HG03439 (cell line): ENCODE measurements at regions not wholly inside any gene's neighbourhood (a gene's known extent, or its start where the extent isn't known, plus 50 kb on each side); places are given as distances from the start of the nearest gene placed in this dataset.

Experiments
- ATAC-seq: cut with Tn5 transposase; IDR thresholded peaks from one replicate; pipeline ENCODE4 v1.9.1; 2021; ENCODE audit warnings: mild to moderate bottlenecking, moderate library complexity; ENCODE audit not compliant: unreplicated experiment

DNA sequence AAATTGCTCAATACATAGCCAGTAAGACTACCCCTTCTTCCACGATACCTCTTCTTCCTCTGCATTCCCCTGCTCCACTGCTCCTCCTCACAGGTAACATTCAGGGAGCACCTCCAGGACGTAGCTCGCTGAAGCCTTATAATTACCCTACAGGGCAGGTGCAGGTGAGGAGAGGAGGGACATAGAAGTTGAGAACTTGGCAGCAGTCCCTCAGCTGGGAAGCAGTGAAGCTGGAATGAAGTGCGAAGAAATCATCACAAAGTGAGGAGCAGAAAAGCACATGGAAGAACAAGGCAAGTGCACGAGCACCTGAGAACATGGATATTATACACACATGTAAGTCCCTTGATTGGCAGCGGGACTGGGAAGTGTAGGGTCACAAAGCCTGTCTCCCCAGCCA is 118.2 kb downstream of the HSD17B3 start:
- no peak for ATAC-seq

DNA sequence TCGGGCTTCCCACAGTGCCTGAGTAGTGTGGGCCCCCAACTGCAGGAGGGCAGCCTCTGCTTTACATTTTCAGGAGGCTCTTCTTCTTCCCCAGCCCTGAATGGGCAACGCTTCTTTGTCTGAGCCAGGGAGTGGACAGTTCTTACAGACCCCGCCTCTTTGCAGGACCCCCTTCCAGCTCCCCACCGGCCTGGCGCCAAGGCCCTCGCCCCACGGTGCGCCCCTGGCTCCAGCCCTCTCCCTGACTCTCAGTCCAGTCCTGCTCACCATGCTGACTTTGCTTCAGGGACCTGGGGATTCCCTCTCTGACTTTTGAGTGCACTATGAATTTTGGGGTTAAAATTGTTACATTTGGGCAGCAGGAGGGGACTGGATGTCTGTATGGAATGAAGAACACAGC is 123.8 kb downstream of the HSD17B3 start:
- no peak for ATAC-seq

DNA sequence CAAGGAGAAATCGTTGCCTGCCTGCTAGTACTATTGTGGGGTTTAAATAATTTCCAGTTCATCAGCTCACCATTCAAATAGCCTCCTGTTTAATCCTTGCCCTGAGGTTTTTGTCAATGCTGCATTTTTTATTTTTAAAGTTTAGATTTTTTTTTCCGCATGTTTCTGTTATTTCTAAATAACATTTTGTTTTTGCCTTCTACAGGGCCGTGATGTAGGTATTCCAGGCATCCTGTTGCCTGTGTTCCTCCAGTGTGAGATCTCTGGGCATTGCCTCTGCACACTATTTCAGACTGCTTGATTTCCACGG is 124.3 kb downstream of the HSD17B3 start:
- no peak for ATAC-seq

- no peak for ATAC-seq
Observed at GRCh38 chr9:96177005-96177718, 124.8 kb downstream of the HSD17B3 start.

DNA sequence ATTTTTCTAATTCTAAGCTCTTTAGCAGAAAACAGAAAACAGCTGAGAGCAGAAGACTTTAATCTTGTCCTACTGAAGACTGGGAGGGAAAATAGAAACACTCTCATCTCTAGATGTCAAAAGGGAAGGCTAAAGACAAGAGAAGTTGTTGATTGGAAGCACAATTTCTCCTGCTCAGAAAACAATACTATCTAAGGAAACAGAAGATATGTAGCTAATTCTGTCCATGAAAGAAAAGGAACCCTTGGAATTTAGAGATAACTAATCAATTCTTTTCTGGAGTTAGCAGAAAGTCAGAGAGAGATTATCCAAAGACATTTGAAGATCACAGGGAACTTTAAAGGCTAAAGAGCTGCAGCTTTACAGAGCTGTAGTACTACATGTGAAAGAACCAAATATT is 126.2 kb downstream of the HSD17B3 start:
- no peak for ATAC-seq

- ATAC-seq: no peak
Observed at GRCh38 chr9:96175001-96175400, 127.0 kb downstream of the HSD17B3 start.

DNA sequence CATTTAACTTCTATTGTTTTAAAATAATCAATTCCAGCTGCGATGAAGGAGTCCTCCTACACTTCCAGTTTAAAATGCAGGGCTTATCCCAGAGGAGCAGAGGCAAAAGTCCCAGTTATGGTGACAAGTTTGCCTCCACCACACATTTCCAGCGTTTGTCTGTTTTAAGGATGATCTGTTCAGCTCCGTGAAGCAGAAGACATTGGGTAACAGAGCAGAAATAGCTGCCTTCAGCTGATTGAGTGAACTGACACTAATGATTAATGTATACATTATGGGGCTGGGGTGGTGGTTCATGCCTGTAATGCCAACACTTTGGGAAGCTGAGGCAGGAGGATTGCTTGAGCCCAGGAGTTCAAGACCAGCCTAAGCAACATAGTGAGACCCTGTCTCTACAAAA is 127.6 kb downstream of the HSD17B3 start:
- no peak for ATAC-seq

DNA sequence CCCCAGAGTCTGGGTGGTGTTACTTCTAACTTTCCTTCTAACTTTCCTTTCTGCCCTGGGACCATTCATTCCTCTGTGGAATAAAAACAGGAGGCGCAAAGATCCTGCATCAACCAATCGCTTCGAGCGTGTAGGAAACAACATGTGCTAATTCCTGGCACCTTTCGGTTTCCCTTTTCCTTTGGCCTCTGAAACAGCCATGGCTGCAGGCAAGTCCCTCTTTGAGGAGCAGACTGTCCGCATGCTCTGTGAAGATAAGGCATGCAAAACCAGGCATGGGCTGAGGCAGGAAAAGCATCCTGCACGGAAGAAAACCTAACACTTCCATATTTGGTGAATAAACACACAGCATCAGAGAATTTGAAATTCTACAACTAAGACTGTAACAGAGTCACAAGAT is 128.3 kb downstream of the HSD17B3 start:
- no peak for ATAC-seq

GRCh38 chr9:96172797-96173196 is 129.2 kb downstream of the HSD17B3 start:
- ATAC-seq: no peak

GRCh38 chr9:96171728-96172127 is 130.2 kb downstream of the HSD17B3 start:
- ATAC-seq: no peak

- no peak for ATAC-seq
Observed at GRCh38 chr9:96169901-96170300, 132.1 kb downstream of the HSD17B3 start.

DNA sequence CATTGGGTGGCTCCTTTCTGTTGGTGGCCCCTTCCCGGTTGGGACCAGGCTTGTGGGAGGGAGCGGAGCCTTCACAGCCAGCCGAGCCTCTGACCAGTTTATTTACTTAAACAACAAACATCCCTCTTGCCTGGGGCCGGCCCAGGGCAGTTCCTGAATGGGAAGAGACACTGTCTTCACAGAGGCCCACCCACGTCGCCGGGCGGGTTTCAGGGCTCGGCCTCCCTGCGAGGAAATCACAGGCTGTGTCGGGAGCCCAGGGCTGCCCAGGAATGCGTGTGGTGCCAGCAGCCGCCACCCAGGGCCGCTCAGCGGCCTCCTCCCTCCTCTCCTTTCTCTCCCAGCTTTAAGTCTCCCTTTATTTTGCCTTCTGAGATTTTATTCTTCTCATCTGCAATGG is 132.5 kb downstream of the HSD17B3 start:
- no peak for ATAC-seq

DNA sequence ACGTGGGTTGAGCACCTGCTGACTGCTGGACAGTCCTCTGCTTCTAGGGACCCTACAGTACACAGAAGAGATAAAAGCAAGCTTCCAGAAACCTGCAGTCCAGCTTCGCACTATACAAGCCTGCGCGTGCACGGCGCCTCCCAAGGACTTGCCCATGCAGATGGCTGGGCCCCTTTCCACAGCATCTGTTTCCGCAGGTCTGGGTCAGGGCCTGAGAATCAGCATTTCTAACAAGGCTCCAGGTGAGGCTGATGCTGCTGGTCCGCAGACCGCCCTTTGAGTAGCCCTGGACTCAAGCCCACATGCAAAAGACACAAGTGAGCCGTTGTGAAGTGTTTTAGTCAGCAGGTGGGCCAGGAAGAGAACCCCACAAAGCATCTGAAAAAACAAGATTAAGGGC is 133.1 kb downstream of the HSD17B3 start:
- no peak for ATAC-seq

DNA sequence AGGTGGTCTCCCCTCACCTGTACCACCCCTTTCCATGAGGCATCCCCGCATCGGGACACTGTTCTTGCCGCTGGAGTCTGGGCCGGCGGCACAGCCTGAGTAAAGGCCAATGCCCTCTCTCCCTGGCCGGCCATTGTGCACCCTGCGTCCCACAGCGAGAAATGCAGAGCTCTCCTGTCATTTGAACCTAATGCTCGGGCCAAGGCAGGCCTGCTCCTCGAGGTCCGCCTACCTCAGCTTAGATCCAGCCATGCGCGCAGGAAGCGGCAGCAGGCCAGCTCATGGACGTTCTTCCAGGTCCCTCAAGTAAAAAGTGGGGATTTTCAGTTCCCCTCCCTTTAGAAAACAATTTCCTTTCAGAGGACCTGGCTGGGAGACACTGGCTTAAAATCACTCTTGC is 135.0 kb downstream of the HSD17B3 start:
- ATAC-seq: no peak

- ATAC-seq: no peak
Observed at GRCh38 chr9:96164268-96164683, 137.7 kb downstream of the HSD17B3 start.

- ATAC-seq: no peak
Observed at GRCh38 chr9:96163712-96164111, 138.3 kb downstream of the HSD17B3 start.

DNA sequence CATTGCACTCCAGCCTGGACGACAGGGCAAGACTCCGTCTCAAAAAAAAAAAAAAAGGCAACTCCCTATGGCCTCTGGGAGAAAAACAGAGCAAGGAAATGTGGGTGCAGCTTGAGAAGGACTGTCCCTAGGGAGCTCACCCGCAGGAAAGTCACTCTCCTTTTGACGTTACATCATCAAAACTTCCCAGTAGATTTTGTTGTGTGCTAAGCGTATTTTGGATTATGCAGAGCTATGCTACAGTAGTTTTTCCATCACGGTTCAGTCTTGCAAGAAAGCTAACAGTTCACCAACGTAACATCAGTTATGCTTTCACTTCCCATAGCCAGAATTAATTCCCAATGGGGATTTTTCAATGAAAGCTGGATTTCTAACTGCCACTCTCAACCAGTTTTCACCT is 138.8 kb downstream of the HSD17B3 start:
- ATAC-seq: no peak

GRCh38 chr9:96161819-96162218 is 140.2 kb downstream of the HSD17B3 start:
- no peak for ATAC-seq

GRCh38 chr9:96160866-96161265 is 141.1 kb downstream of the HSD17B3 start:
- no peak for ATAC-seq

DNA sequence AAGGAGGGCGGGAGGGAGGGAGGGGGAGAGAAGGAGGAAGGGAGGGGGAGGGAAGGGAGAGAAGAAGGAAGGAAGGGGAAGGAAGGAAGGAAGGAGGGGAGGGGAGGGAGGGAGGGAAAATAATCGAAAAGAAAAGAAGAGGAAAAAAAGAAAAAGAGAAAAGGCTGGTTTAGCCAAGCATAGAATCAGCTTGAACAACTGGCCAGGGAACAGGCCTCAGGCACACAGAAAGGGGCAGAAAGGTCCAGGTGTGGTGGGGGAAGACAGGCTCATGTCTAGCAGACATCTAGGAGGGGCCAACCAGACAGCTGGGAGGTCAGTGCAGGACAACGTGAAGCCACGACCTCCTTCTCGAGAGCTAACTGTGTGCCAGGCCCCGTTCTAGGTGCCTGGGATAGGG is 141.8 kb downstream of the HSD17B3 start:
- no peak for ATAC-seq

DNA sequence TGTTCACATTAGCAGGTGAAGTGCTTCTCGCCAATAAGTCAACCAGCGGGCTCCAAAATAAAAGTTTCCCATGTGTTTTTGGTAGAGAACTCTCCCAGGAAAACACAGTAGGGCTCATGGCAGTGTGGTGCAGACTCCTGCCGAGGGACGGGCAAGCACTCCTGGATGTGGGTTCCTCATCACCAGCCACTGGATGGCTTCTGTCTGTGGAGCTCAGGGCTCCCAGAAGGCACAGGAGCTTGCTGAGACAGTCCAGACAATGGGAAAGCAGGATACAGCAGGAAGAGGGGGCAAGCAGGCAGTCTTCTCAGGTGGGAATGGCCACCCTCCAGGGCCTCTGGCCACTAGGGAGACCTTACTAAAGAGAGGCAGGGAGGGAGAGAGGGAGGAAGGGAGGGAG is 142.4 kb downstream of the HSD17B3 start:
- no peak for ATAC-seq

DNA sequence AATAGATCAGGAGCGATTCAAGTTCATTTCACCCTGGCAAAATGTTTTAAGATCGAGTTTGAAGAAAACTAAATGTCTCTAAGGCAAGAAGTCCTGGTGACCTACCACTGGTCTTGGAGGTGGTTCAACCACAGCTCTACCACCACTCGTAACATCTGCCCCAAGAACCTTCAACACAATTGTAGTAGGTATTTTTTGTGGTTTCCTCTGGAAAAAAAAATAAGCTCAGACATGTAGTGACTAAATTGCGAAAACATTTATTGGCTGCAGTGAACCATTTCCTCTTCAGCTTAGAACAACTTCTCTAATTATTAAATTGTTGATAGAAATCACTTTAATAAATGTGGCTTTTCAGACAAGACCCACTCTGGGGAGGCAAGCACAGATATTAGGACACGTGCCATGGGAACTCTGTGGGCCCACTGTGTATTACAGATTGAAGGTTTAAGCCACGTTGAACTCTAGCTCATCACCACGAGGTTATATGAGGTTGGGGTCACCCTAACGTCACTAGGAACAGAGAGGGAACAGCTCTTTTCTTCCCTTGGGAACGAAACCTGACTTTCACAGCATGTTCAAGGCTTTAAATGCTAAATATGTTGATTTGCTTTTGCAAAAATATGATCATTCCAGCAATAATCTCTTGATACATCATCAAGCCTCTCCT is 142.9 kb downstream of the HSD17B3 start:
- no peak for ATAC-seq

DNA sequence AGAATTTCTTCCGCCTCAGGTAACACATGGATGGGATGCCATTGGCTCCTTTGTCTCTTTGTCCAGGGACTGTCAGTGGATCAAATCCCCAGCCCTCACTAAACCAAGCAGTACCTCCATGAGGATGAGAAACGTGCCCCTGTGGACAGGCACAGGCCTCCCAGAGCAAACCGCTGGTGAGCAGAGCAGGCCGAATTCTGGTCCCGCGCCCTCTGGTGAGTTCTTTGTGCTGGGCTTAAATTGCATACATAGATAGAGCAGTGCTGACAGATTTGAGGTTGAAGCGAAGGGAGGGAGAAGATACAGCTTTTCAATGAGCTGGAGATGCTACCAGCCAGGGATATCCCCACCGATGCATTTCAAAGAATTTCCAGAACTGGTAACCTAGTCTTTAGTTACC is 143.8 kb downstream of the HSD17B3 start:
- no peak for ATAC-seq
